DND-41 (cell line): ENCODE measurements at regions not wholly inside any gene's neighbourhood (a gene's known extent, or its start where the extent isn't known, plus 50 kb on each side); places are given as distances from the start of the nearest gene placed in this dataset.

Experiments used
- ATAC-seq: fragments of 200-7000 bp; cut with Tn5 transposase; 3 replicates; pipeline ENCODE4 v1.9.1; 2021; ENCODE audit warnings: low read depth; ENCODE audit not compliant: insufficient read depth
- DNase-seq: peaks from one replicate; pipeline ENCODE4 v3.0.0-alpha.2; 2020
- H2AFZ ChIP-seq: 2 replicates; pipeline ENCODE4 v1.6.0; 2012; ENCODE audit warnings: low read depth, low read length
- H3K27ac ChIP-seq: 2 replicates; pipeline ENCODE4 v1.5.1; 2012; ENCODE audit warnings: low read length, inconsistent platforms
- H3K27me3 ChIP-seq: fragments of 200-600 bp; sonication (generic); 2 replicates; pipeline ENCODE4 v1.6.0; 2012; ENCODE audit warnings: low read length, mild to moderate bottlenecking, inconsistent platforms; ENCODE audit not compliant: insufficient read depth, poor library complexity
- H3K36me3 ChIP-seq: 2 replicates; pipeline ENCODE4 v1.5.1; 2012; ENCODE audit warnings: low read length, inconsistent platforms; ENCODE audit not compliant: insufficient read depth
- H3K4me1 ChIP-seq: 2 replicates; pipeline ENCODE4 v1.5.1; 2012; ENCODE audit warnings: mild to moderate bottlenecking, low read length; ENCODE audit not compliant: insufficient read depth
- H3K4me2 ChIP-seq: 2 replicates; pipeline ENCODE4 v1.6.0; 2012; ENCODE audit warnings: mild to moderate bottlenecking, moderate library complexity, low read length, inconsistent platforms; ENCODE audit not compliant: insufficient read depth
- H3K4me3 ChIP-seq, 2 experiments: fragments of 200-600 bp in 1 of 2; shearing (Covaris generic) in 1 of 2; 2 replicates each; pipeline ENCODE4 v1.5.1; 2012 to 2016; ENCODE audit warnings: inconsistent platforms in 2 of 2, low read length in 2 of 2, mild to moderate bottlenecking in 2 of 2, low read depth in 1 of 2, moderate library complexity in 1 of 2
- H3K79me2 ChIP-seq: 2 replicates; pipeline ENCODE4 v1.6.0; 2012; ENCODE audit warnings: low read length, inconsistent platforms; ENCODE audit not compliant: insufficient read depth
- H3K9ac ChIP-seq: 2 replicates; pipeline ENCODE4 v1.6.0; 2012; ENCODE audit warnings: low read depth, mild to moderate bottlenecking, inconsistent platforms, low read length, moderate library complexity
- H3K9me3 ChIP-seq: 2 replicates; pipeline ENCODE4 v1.5.1; 2012; ENCODE audit warnings: low read length, moderate library complexity, mild to moderate bottlenecking, inconsistent platforms; ENCODE audit not compliant: insufficient read depth, severe bottlenecking
- H4K20me1 ChIP-seq: 2 replicates; pipeline ENCODE4 v1.6.0; 2012; ENCODE audit warnings: low read length; ENCODE audit not compliant: insufficient read depth
- EZH2 ChIP-seq: IDR thresholded peaks from 3 replicates; pipeline ENCODE4 v1.6.1; 2012; ENCODE audit warnings: borderline replicate concordance, low read depth, mild to moderate bottlenecking, moderate library complexity, low read length, inconsistent platforms; ENCODE audit not compliant: severe bottlenecking
- TF ChIP-seq, protein P1 (sequence below): IDR thresholded peaks from 2 replicates; pipeline ENCODE4 v1.5.1; 2012; ENCODE audit warnings: borderline replicate concordance, low read length, moderate library complexity, mild to moderate bottlenecking; ENCODE audit not compliant: poor library complexity, severe bottlenecking; ENCODE audit errors: extremely low read depth

DNA sequence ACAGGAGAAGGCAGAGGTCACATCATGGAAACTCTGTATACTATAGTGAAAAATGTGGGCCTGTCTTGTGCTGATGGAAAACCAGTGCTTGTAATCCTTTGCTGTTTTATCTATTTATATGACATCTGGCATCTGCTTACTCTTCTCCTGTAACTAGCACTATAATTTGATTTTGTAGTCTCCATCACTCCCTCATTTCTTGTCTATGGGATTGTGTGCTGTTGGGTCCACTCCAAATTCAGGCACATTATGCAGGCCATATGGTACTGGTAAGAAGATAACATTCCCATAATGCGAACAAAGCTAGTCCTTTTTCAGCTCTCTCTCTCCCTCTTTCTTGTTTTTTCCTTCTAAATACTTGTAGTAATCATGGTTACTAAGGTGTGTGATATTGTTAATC lies 581.2 kb upstream of the IGFBP7 start:
- ATAC-seq (no peak), DNase-seq (no peak)
- Histone ChIP-seq H3K27me3 (no peaks in the 10 kb centered on the region), H3K9ac (no peak overlapping the region), H2AFZ (no peak overlapping the region), H4K20me1 (no peaks in the 10 kb centered on the region), H3K36me3 (no peaks in the 10 kb centered on the region), H3K4me1 (no peaks in the 10 kb centered on the region), H3K4me3 (no peak overlapping the region), H3K9me3 (no peaks in the 10 kb centered on the region), H3K79me2 (no peaks in the 10 kb centered on the region), H3K4me2 (no peak overlapping the region), H3K27ac (no peak overlapping the region)
- TF ChIP-seq EZH2: no peak
- TF ChIP-seq, protein P1, sequence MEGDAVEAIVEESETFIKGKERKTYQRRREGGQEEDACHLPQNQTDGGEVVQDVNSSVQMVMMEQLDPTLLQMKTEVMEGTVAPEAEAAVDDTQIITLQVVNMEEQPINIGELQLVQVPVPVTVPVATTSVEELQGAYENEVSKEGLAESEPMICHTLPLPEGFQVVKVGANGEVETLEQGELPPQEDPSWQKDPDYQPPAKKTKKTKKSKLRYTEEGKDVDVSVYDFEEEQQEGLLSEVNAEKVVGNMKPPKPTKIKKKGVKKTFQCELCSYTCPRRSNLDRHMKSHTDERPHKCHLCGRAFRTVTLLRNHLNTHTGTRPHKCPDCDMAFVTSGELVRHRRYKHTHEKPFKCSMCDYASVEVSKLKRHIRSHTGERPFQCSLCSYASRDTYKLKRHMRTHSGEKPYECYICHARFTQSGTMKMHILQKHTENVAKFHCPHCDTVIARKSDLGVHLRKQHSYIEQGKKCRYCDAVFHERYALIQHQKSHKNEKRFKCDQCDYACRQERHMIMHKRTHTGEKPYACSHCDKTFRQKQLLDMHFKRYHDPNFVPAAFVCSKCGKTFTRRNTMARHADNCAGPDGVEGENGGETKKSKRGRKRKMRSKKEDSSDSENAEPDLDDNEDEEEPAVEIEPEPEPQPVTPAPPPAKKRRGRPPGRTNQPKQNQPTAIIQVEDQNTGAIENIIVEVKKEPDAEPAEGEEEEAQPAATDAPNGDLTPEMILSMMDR: no peak

DNA sequence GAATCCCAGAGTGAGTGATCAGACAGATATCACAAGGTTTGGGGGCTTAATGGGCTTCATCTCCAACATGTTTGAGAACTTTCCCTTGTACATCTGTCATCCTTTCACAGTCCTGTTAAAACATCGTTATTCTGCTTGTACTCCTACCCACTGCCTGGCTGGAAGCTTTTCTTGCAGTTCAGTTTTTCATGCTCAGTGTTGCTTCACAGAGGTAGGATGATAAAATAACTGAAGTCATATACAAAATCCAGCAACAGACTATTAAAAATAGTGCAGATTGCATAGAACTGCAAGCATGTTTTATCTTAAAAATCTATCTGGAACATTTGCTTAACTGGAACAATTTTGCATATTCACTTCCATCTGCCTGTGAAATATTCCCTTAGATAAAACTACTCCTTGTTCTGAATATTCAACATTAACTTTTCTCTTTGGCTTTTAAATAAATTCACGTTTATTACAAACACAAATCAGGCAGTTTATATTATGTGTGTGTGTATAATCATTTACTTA lies 579.6 kb upstream of the IGFBP7 start:
- H3K4me2 ChIP-seq: no peak overlapping the region
- no peaks in the 10 kb centered on the region for H3K4me1 ChIP-seq
- ATAC-seq (no peak), DNase-seq (no peak)
- H4K20me1 ChIP-seq: no peaks in the 10 kb centered on the region
- no peak overlapping the region for H2AFZ ChIP-seq
- H3K9ac ChIP-seq: no peak overlapping the region
- H3K79me2 ChIP-seq: no peaks in the 10 kb centered on the region
- TF ChIP-seq, protein P1: no peak
- TF ChIP-seq EZH2: no peak
- H3K9me3 ChIP-seq: no peaks in the 10 kb centered on the region
- no peaks in the 10 kb centered on the region for H3K27me3 ChIP-seq
- H3K27ac ChIP-seq: no peak overlapping the region
- H3K36me3 ChIP-seq: no peaks in the 10 kb centered on the region
- H3K4me3 ChIP-seq: no peak overlapping the region

DNA sequence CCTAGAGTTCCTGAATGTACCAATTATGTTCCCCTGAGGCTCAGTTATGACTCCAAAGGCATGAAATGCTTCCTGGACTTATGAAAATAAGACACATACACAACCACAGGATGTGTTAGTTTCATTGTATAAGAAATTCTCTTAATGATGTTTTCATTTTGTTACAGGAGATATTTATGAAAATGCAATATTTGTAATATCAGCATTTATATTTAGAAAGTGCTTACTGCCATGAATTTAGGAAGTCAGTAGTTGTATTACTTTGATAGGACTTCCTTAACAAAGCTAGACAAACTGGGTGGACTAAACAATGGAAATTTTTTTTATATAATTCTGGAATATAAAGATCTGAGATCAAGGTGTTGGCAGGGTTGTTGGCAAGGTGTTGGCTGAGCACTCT lies 572.1 kb upstream of the IGFBP7 start:
- ATAC-seq: no peak
- H3K9ac ChIP-seq: no peak overlapping the region
- H3K4me1 ChIP-seq: no peaks in the 10 kb centered on the region
- H2AFZ ChIP-seq: no peak overlapping the region
- H3K9me3 ChIP-seq: no peaks in the 10 kb centered on the region
- no peaks in the 10 kb centered on the region for H4K20me1 ChIP-seq
- no peaks in the 10 kb centered on the region for H3K79me2 ChIP-seq
- no peaks in the 10 kb centered on the region for H3K27me3 ChIP-seq
- DNase-seq: no peak
- H3K4me2 ChIP-seq: no peak overlapping the region
- no peak overlapping the region for H3K27ac ChIP-seq
- H3K4me3 ChIP-seq: no peak overlapping the region
- TF ChIP-seq, protein P1: no peak
- no peak for TF ChIP-seq EZH2
- no peaks in the 10 kb centered on the region for H3K36me3 ChIP-seq

DNA sequence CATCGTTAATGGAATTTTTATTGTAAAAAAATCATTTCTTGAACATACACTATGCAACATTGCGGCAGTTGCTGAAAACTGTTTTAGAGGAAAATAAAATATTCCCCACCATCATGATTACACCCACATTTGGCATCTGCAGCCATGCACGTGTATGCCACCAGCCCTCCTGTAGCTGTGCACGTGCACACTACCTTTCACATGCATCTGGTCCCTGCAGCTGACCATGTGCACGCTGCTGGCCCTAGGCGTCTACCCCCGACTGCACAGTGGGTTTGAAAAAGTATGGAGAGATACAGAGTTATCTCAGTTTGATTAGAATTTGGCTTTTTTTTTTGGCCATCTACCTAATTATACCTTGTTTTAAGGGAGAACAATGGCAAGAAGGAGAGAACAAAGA lies 569.8 kb upstream of the IGFBP7 start:
- H3K4me3 ChIP-seq: no peak overlapping the region
- H3K27ac ChIP-seq: no peak overlapping the region
- H3K9ac ChIP-seq: no peak overlapping the region
- H3K9me3 ChIP-seq: no peaks in the 10 kb centered on the region
- DNase-seq (no peak), ATAC-seq (no peak)
- no peaks in the 10 kb centered on the region for H3K4me1 ChIP-seq
- H4K20me1 ChIP-seq: no peaks in the 10 kb centered on the region
- no peak overlapping the region for H2AFZ ChIP-seq
- TF ChIP-seq, protein P1: no peak
- no peak for TF ChIP-seq EZH2
- H3K27me3 ChIP-seq: no peaks in the 10 kb centered on the region
- H3K36me3 ChIP-seq: no peaks in the 10 kb centered on the region
- no peaks in the 10 kb centered on the region for H3K79me2 ChIP-seq
- H3K4me2 ChIP-seq: no peak overlapping the region
